Mucosa of rectum (tissue), 2 donors: ENCODE measurements at regions not wholly inside any gene's neighbourhood (a gene's known extent, or its start where the extent isn't known, plus 50 kb on each side); places are given as distances from the start of the nearest gene placed in this dataset.
"Not testable (repeated sequence)": the region's sequence is repeated elsewhere in the genome, so short reads cannot be mapped to it uniquely, and the experiment has no call there.

Experiments used
- H3K27ac ChIP-seq, 2 donors: one replicate each; pipeline ENCODE4 v1.7.0; 2013; ENCODE audit warnings: inconsistent platforms in 2 of 2, low read depth in 2 of 2, low read length in 2 of 2
- H3K27me3 ChIP-seq, 2 donors: one replicate each; pipeline ENCODE4 v1.7.0; 2013; ENCODE audit warnings: low read length in 2 of 2; ENCODE audit not compliant: control insufficient read depth in 2 of 2, insufficient read depth in 2 of 2
- H3K36me3 ChIP-seq, 2 donors: one replicate each; pipeline ENCODE4 v1.7.0; 2013; ENCODE audit warnings: low read length in 2 of 2; ENCODE audit not compliant: control insufficient read depth in 2 of 2, insufficient read depth in 2 of 2
- H3K4me1 ChIP-seq, 2 donors: one replicate each; pipeline ENCODE4 v1.7.0; 2013; ENCODE audit warnings: low read length in 2 of 2, mild to moderate bottlenecking in 1 of 2; ENCODE audit not compliant: control insufficient read depth in 2 of 2, insufficient read depth in 2 of 2
- H3K4me3 ChIP-seq, 2 donors: one replicate each; pipeline ENCODE4 v1.7.0; 2013; ENCODE audit warnings: low read length in 2 of 2
- H3K9ac ChIP-seq, 2 donors: one replicate each; pipeline ENCODE4 v1.7.0; 2013; ENCODE audit warnings: low read length in 2 of 2, low read depth in 1 of 2, mild to moderate bottlenecking in 1 of 2
- H3K9me3 ChIP-seq, 2 donors: one replicate each; pipeline ENCODE4 v1.7.0; 2013; ENCODE audit warnings: low read length in 2 of 2; ENCODE audit not compliant: control insufficient read depth in 2 of 2
- donor health status: healthy.
- donor health status: Normal muscosa, but diverticular disease.

DNA sequence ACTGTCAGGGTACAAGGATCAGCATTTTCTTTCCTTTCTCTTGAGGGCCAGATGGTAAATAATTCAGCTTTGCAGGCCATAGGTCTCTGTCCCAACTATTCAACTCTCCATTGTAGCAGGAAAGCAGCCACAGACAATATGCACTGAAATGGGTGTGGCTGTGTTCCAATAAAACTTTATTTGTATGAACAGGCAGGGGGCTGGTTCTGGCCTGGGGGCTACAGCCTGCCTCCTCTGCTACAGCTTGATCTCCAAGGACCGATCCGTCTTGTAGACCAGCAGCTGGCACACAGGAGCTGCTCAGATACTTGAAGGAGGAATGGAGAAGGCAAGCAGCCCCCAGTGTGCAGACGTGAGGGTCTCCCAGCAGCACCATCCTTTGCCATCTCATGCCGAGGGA, 127.1 kb downstream of the OTOP1 start:
- H3K4me1 ChIP-seq, H3K4me3 ChIP-seq, H3K36me3 ChIP-seq, H3K9me3 ChIP-seq, H3K27me3 ChIP-seq, H3K9ac ChIP-seq, H3K27ac ChIP-seq: not testable (repeated sequence)

GRCh38 chr4:4106923-4107322, 119.8 kb downstream of the OTOP1 start:
- not testable (repeated sequence) for H3K9me3 ChIP-seq, H3K27ac ChIP-seq, H3K4me1 ChIP-seq, H3K9ac ChIP-seq, H3K36me3 ChIP-seq, H3K4me3 ChIP-seq, H3K27me3 ChIP-seq

GRCh38 chr4:4107411-4108107, 119.2 kb downstream of the OTOP1 start:
- peak overlapping the region in 1 of 2 donors; percentile 48 for H3K4me3 ChIP-seq
- H3K4me1 ChIP-seq, H3K27me3 ChIP-seq, H3K9me3 ChIP-seq, H3K9ac ChIP-seq, H3K36me3 ChIP-seq, H3K27ac ChIP-seq: not testable (repeated sequence)

DNA sequence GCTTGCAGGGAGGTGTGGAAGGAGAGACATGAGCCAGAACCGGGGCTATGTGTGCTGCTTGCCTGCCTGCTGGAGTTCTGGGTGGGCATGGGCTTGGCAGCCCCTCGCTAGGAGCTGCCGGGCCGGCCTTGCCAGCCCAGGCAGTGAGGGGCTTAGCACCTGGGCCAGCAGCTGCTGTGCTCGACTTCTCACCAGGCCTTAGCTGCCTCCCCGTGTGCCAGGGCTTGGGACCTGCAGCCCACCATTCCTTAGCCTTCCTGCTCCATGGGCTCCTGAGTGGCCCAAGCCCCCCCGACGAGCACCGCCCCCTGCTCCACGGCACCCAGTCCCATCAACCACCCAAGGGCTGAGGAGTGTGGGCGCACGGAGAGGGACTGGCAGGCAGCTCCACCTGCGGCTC, 111.3 kb downstream of the OTOP1 start:
- H3K9me3 ChIP-seq, H3K9ac ChIP-seq, H3K4me3 ChIP-seq, H3K36me3 ChIP-seq, H3K27ac ChIP-seq, H3K27me3 ChIP-seq, H3K4me1 ChIP-seq: not testable (repeated sequence)

GRCh38 chr4:4116901-4117300, 109.8 kb downstream of the OTOP1 start:
- not testable (repeated sequence) for H3K27me3 ChIP-seq, H3K36me3 ChIP-seq, H3K27ac ChIP-seq, H3K4me1 ChIP-seq, H3K4me3 ChIP-seq, H3K9me3 ChIP-seq, H3K9ac ChIP-seq

DNA sequence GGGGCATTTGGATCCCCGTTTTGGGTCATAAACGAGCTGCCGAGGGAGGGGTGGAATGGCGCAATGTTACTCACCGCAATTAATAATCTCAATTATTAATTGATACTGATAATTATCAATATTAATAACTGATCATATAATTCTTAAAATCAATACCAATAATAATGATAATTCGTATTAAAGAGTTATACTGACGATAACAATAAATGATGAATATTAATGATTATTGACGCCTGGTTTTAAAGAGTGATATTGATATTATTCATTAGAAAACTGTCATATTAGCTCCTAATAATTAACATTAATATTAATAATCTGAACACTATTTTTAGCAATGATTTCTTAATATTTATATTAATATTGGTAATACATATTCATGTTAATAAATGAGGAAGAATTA, 92.4 kb downstream of the OTOP1 start:
- H3K9ac ChIP-seq, H3K27me3 ChIP-seq: not testable (repeated sequence)

GRCh38 chr4:4136621-4137020, 90.1 kb downstream of the OTOP1 start:
- not testable (repeated sequence) for H3K4me1 ChIP-seq, H3K4me3 ChIP-seq, H3K27ac ChIP-seq, H3K27me3 ChIP-seq, H3K9me3 ChIP-seq, H3K9ac ChIP-seq, H3K36me3 ChIP-seq

More for the DNA sequence above, 92.4 kb downstream of the OTOP1 start:
- not testable (repeated sequence) for H3K4me3 ChIP-seq, H3K4me1 ChIP-seq, H3K27ac ChIP-seq, H3K36me3 ChIP-seq, H3K9me3 ChIP-seq
